GM23248 (cell line): ENCODE measurements at regions not wholly inside any gene's neighbourhood (a gene's known extent, or its start where the extent isn't known, plus 50 kb on each side); places are given as distances from the start of the nearest gene placed in this dataset.

Experiments used
- EZH2 ChIP-seq: fragments of 200-600 bp; sonication (generic); IDR thresholded peaks from 2 replicates; pipeline ENCODE4 v1.6.1; 2018; ENCODE audit warnings: antibody characterized with exemption, mild to moderate bottlenecking; ENCODE audit not compliant: insufficient read depth, poor library complexity, severe bottlenecking
- EZH2phosphoT487 ChIP-seq: fragments of 200-600 bp; sonication (generic); IDR thresholded peaks from 2 replicates; pipeline ENCODE4 v1.6.1; 2018; ENCODE audit warnings: antibody characterized with exemption, moderate library complexity, mild to moderate bottlenecking, low read depth; ENCODE audit not compliant: insufficient read depth

GRCh38 chr4:20127626-20128025 is 124.1 kb upstream of the SLIT2 start:
- no peak for TF ChIP-seq EZH2
- TF ChIP-seq EZH2phosphoT487: no peak
